Left cardiac atrium (tissue), 4 donors: ENCODE measurements at regions not wholly inside any gene's neighbourhood (a gene's known extent, or its start where the extent isn't known, plus 50 kb on each side); places are given as distances from the start of the nearest gene placed in this dataset.
"Not testable (repeated sequence)": the region's sequence is repeated elsewhere in the genome, so short reads cannot be mapped to it uniquely, and the experiment has no call there.

Experiments
- ATAC-seq, 2 donors: fragments of 200-7000 bp; cut with Tn5 transposase; one replicate each; pipeline ENCODE4 v1.9.1; 2020; ENCODE audit warnings: mild to moderate bottlenecking in 2 of 2, moderate library complexity in 2 of 2
- DNase-seq: peaks from one replicate; pipeline ENCODE4 v3.0.0-alpha.2; 2020
- intact Hi-C, 2 donors: fragments of 100-400 bp; cut with DNase I; formaldehyde crosslinking; loops; one replicate each; pipeline versions ENCODE4 v1.14.1 to v1.15.1; 2022 to 2023
- donor health status: DM: no; HTN: yes; CAD: no.
- donor health status: DM: no; HTN: yes; CAD: no; lungs with severe emphysema.
- donor health status: DM: yes; HTN: yes; CAD: no.
- donor health status: Dilated cardiomyopathy.

- DNase-seq: no peak
- no peak for ATAC-seq
- intact Hi-C loops: no loop called here
Measured at GRCh38 chr2:144984038-144984437, 464.1 kb upstream of the ZEB2 start.

- ATAC-seq (no peak), DNase-seq (no peak)
- intact Hi-C loops: no loop called here
Measured at GRCh38 chr2:144983107-144983506, 463.2 kb upstream of the ZEB2 start.

- ATAC-seq (peak in 1 of 2 donors; percentile 95), DNase-seq (no peak)
- intact Hi-C loops: no loop called here
Measured at GRCh38 chr2:144982481-144982880, 462.6 kb upstream of the ZEB2 start.

GRCh38 chr2:144975881-144976280, 456.0 kb upstream of the ZEB2 start:
- intact Hi-C loops: no loop called here
- no peak for ATAC-seq
- no peak for DNase-seq

GRCh38 chr2:144972676-144973075, 452.8 kb upstream of the ZEB2 start:
- intact Hi-C loops: no loop called here
- no peak for ATAC-seq

GRCh38 chr2:144971786-144972335, 451.9 kb upstream of the ZEB2 start:
- ATAC-seq: no peak
- no peak for DNase-seq
- intact Hi-C loops: no loop called here

More at GRCh38 chr2:144972676-144973075, 452.8 kb upstream of the ZEB2 start:
- DNase-seq: no peak

GRCh38 chr2:144970410-144970809, 450.5 kb upstream of the ZEB2 start:
- ATAC-seq, DNase-seq, intact Hi-C loops: not testable (repeated sequence)

GRCh38 chr2:144969564-144969963, 449.6 kb upstream of the ZEB2 start:
- ATAC-seq: not testable (repeated sequence)

GRCh38 chr2:144967961-144968360, 448.0 kb upstream of the ZEB2 start:
- ATAC-seq: no peak
- DNase-seq: no peak
- intact Hi-C loops: no loop called here

More at GRCh38 chr2:144969564-144969963, 449.6 kb upstream of the ZEB2 start:
- DNase-seq, intact Hi-C loops: not testable (repeated sequence)

- ATAC-seq (no peak), DNase-seq (no peak)
- intact Hi-C loops: no loop called here
Measured at GRCh38 chr2:144965172-144965571, 445.3 kb upstream of the ZEB2 start.

- DNase-seq (no peak), ATAC-seq (no peak)
- intact Hi-C loops: no loop called here
Measured at GRCh38 chr2:144963031-144963430, 443.1 kb upstream of the ZEB2 start.

- no peak for ATAC-seq
- no peak for DNase-seq
- intact Hi-C loops: no loop called here
Measured at GRCh38 chr2:144959416-144959815, 439.5 kb upstream of the ZEB2 start.

GRCh38 chr2:144950899-144951560, 431.1 kb upstream of the ZEB2 start:
- ATAC-seq (peak in 1 of 2 donors; percentile 81), DNase-seq (no peak)
- intact Hi-C loops: no loop called here

- intact Hi-C loops: no loop called here
- ATAC-seq: no peak
- DNase-seq: no peak
Measured at GRCh38 chr2:144948205-144948855, 428.4 kb upstream of the ZEB2 start.

- DNase-seq (no peak), ATAC-seq (no peak)
- intact Hi-C loops: no loop called here
Measured at GRCh38 chr2:144947709-144948037, 427.8 kb upstream of the ZEB2 start.

GRCh38 chr2:144946263-144946662, 426.3 kb upstream of the ZEB2 start:
- ATAC-seq (no peak), DNase-seq (no peak)
- intact Hi-C loops: no loop called here

- no peak for ATAC-seq
- intact Hi-C loops: no loop called here
Measured at GRCh38 chr2:144944546-144945220, 424.8 kb upstream of the ZEB2 start.

GRCh38 chr2:144943986-144944385, 424.1 kb upstream of the ZEB2 start:
- intact Hi-C loops: no loop called here
- DNase-seq (no peak), ATAC-seq (no peak)

More at GRCh38 chr2:144944546-144945220, 424.8 kb upstream of the ZEB2 start:
- no peak for DNase-seq

GRCh38 chr2:144943293-144943941, 423.5 kb upstream of the ZEB2 start:
- DNase-seq: no peak
- intact Hi-C loops: no loop called here
- ATAC-seq: no peak
